NCI-H187 (cell line): ENCODE measurements at regions not wholly inside any gene's neighbourhood (a gene's known extent, or its start where the extent isn't known, plus 50 kb on each side); places are given as distances from the start of the nearest gene placed in this dataset.

Source experiments
- DNase-seq, 2 experiments: peaks; one replicate each; lab custom pipeline; 2025; lab: John Stamatoyannopoulos, UW

DNA sequence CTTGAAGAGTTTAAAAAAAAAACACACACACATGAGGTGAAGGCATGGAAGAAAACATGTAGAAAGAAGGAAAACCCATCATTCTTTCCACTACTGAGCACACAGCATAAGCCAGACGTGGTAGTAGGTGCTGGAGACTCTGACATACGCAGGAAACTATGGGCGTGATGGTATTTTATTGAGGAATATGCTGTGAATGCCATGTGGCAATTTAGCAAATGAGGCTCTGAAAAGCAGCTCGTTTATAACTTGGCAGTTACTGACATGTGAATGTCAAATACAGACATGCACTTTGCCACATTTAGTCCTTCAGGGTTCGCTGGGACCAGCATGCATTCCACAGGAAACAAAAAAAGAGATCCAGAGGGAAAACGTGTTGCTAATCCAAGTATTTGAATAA, 74.3 kb upstream of the IFNAR2 start:
- DNase-seq: no peak

DNA sequence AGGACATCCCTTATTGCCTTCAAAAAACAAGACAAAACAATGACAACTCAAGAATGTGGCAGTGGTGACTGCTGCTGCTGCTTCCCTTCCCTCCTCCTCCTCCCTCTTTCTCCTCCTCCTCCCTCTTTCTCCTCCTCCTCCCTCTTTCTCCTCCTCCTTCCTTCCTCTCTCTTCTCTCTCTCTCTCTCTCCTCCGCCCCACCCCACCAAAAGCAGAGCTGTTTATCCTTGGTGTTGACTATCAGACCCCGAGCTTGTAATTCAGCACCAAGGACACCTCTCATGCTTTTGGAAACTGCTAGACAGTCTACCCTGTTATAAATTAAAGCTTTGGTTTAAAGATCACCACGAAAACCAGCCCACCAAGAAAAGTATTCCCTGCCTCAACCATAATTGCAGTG, 72.4 kb upstream of the IFNAR2 start:
- no peak for DNase-seq

DNA sequence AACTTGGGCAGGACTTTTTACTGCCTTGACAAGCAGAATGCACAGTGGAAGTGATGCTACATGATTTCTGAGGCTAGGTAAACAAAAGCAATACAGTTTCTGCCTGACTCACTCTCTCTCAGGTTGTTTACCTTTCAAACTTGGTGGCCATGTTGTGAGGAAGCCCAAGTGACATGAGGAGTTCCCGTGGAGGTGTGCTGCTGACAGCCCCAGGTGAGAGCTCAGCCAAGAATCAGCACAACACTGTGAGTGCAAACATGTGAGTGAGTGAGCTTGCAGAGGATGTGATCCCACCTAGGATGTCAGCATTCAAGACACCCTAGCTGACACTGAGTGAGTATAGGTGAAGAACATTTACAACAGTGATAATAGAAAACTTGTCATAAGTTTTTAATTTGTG, 71.1 kb upstream of the IFNAR2 start:
- no peak for DNase-seq

DNA sequence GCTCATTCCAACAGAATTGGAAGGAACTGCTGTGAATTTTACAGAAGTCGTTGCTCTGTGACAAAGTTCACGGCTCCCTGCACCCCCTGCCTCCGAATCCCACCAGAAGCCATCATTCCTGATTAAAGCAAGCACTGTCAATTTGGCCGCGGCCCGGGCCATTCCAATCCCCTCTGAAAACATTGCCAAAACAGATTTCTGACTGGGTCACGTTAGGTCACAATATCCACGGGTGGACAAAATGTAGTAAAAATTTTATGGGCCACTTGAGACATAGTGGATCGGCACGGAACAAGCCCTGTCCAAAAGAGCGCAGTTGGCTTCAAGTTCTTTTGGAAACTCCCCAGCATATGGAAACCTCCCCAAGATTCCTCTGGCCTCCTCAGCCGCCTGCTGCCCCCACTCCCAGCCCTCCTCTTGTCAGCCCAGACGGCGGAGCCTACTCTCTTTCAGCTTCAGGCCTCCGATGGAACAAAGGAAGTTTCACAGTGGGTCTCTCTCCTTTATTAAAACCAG, 67.2 kb upstream of the IFNAR2 start:
- no peak for DNase-seq

DNA sequence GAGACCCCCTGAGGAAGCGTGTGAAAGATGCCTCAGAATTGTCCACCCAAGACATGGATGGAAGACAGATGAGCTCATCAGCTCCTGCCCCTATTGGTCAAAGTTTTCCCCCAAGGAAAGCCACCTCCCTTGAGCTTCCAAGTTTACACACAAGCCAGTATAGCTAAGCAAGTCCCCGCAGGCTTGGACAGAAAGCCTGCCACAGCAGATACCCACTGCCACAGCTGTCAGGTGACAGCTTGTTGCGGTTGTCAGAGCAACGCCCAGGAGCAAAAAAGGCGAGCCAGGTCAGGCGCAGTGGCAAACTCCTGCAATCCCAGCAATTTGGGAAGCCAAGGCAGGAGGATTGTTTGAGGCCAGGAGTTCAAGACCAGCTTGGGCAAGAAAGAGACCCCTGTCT, 60.9 kb upstream of the IFNAR2 start:
- no peak for DNase-seq

DNA sequence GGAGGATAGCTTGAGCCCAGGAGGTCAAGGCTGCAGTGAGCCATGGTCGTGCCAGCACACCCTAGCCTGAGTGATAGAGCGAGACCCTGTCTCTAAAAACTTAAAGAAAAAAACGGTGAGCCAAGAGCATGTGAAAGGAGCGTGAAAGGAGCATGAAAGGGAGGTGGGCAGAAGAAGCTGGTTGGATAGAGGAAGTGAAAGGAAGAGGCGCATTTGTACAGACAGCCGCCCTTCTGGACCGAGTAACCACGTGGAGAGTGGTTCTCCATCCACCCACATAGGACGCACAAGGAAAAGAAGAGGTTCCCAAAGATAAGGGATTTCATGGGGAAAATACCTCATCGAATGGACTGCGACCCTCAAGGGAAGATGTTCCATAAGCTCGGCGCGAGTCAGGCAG, 60.4 kb upstream of the IFNAR2 start:
- DNase-seq: no peak

DNA sequence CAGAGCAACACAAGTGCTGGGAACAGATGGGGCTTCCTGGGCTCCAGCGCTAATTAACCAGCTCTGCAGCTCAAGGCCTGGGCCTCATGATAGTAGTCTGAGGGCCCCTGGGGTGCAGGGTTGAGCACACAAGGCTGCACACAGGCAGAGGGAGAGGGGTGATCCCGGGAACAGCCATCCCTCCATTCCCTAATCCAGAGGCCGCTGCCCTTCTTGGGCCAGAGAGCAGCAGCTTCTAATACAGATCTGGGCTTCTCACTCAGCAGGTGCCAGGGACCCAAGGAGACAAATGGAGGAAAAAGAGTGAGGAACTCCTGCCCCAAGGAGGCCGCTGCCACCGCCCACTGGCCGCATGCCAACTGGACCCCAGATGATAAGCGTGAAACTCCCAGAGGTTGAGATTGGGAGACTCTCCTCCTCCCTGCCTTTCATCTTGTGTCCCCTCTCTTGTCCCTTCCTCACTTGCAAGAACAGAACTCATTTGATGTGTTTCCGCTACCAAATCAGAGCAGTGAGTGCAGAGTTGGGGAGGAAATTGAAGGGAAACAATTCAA, 58.0 kb upstream of the IFNAR2 start:
- no peak for DNase-seq

DNA sequence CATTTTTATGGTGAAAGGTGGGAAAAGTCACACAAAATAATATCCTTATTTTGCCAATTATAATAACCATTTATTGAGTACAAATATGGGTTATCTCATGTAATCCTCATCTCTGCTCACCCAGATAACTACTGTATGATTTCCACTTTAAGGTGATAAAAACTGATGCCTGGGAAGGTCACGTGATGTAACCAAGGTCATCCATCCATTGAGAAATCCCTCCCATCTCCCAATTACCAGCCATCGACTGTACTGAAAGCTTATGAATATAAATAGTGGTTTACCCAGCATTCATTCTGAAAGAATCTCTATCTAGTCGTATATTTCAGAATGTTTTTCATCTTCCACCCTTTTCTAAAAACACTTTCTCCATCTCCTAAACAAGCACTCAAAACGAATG, 55.0 kb upstream of the IFNAR2 start:
- no peak for DNase-seq
